HEK293 (cell line): ENCODE measurements at regions not wholly inside any gene's neighbourhood (a gene's known extent, or its start where the extent isn't known, plus 50 kb on each side); places are given as distances from the start of the nearest gene placed in this dataset.

Experiments
- CTCF ChIA-PET: fragments of 350-600 bp; formaldehyde crosslinking; extraction: SDS; loops from one replicate; lab custom pipeline; 2021; ENCODE audit warnings: antibody characterized with exemption; lab: Yijun Ruan, JAX
- POLR2A ChIA-PET: fragments of 300-600 bp; formaldehyde crosslinking; extraction: SDS; loops from one replicate; lab custom pipeline; 2020; ENCODE audit warnings: antibody characterized with exemption, inconsistent platforms; lab: Yijun Ruan, JAX
- H3K27ac ChIP-seq: fragments of 200-500 bp; sonication (Bioruptor generic); 2 replicates; pipeline ENCODE4 v1.5.1; 2014; ENCODE audit warnings: low read depth, low read length, control low read depth, inconsistent platforms; ENCODE audit errors: extremely low read depth
- H3K36me3 ChIP-seq, 2 experiments: fragments of 200-500 bp in 1 of 2; sonication (Bioruptor generic) in 1 of 2; 1 replicate in 1 of 2; 2 replicates in 1 of 2; pipeline ENCODE4 v1.5.1; 2014 to 2017; ENCODE audit warnings: inconsistent platforms in 2 of 2, low read length in 2 of 2; ENCODE audit not compliant: control insufficient read depth in 2 of 2, insufficient read depth in 1 of 2
- H3K4me1 ChIP-seq: fragments of 200-500 bp; sonication (Bioruptor generic); 2 replicates; pipeline ENCODE4 v1.5.1; 2014; ENCODE audit warnings: mild to moderate bottlenecking, low read length, inconsistent platforms; ENCODE audit not compliant: control insufficient read depth, insufficient read depth
- H3K4me3 ChIP-seq: 2 replicates; pipeline ENCODE4 v1.5.1; 2011; ENCODE audit warnings: low read depth, mild to moderate bottlenecking, control low read depth, low read length, moderate library complexity
- H3K9me3 ChIP-seq: fragments of 200-500 bp; sonication (Bioruptor generic); 2 replicates; pipeline ENCODE4 v1.5.1; 2014; ENCODE audit warnings: low read depth, low read length, inconsistent platforms; ENCODE audit not compliant: control insufficient read depth, insufficient read depth
- ATF2 ChIP-seq: fragments of 450-650 bp; formaldehyde crosslinking; IDR thresholded peaks from 2 replicates; pipeline ENCODE4 v1.5.1; 2016; ENCODE audit warnings: missing biosample characterization, missing genetic modification characterization, low read depth
- HOXC10 ChIP-seq: sonication (generic); formaldehyde crosslinking; IDR thresholded peaks from 2 replicates; pipeline ENCODE4 v1.8.1; 2023; ENCODE audit warnings: mild to moderate bottlenecking, missing genetic modification reagents
- PRDM2 ChIP-seq: fragments of 450-650 bp; formaldehyde crosslinking; IDR thresholded peaks from 2 replicates; pipeline ENCODE4 v1.5.1; 2016; ENCODE audit warnings: missing biosample characterization, missing genetic modification characterization, borderline replicate concordance
- SALL2 ChIP-seq: fragments of 450-650 bp; formaldehyde crosslinking; IDR thresholded peaks from 2 replicates; pipeline ENCODE4 v1.5.0; 2017; ENCODE audit warnings: missing biosample characterization, mild to moderate bottlenecking, missing genetic modification characterization, borderline replicate concordance
- TSHZ1 ChIP-seq: fragments of 450-650 bp; formaldehyde crosslinking; IDR thresholded peaks from 2 replicates; pipeline ENCODE4 v1.5.1; 2016; ENCODE audit warnings: missing biosample characterization, missing genetic modification characterization, borderline replicate concordance
- ZIC2 ChIP-seq: fragments of 450-650 bp; formaldehyde crosslinking; IDR thresholded peaks from 2 replicates; pipeline ENCODE4 v1.5.1; 2016; ENCODE audit warnings: missing biosample characterization, missing genetic modification characterization
- ZNF155 ChIP-seq: fragments of 450-650 bp; formaldehyde crosslinking; IDR thresholded peaks from 2 replicates; pipeline ENCODE4 v1.5.1; 2016; ENCODE audit warnings: missing biosample characterization, missing genetic modification characterization
- ZNF19 ChIP-seq: fragments of 450-650 bp; formaldehyde crosslinking; IDR thresholded peaks from 2 replicates; pipeline ENCODE4; 2016; ENCODE audit warnings: missing biosample characterization, missing genetic modification characterization, low read depth
- ZNF26 ChIP-seq: fragments of 450-650 bp; formaldehyde crosslinking; IDR thresholded peaks from 2 replicates; pipeline ENCODE4 v1.5.1; 2016; ENCODE audit warnings: missing biosample characterization, missing genetic modification characterization
- ZNF324 ChIP-seq: fragments of 450-650 bp; formaldehyde crosslinking; IDR thresholded peaks from 2 replicates; pipeline ENCODE4 v1.5.1; 2016; ENCODE audit warnings: missing biosample characterization, missing genetic modification characterization
- ZNF350 ChIP-seq: fragments of 450-650 bp; formaldehyde crosslinking; IDR thresholded peaks from 2 replicates; pipeline ENCODE4 v1.5.0; 2017; ENCODE audit warnings: missing biosample characterization, mild to moderate bottlenecking, missing genetic modification characterization
- ZNF416 ChIP-seq: fragments of 450-650 bp; formaldehyde crosslinking; IDR thresholded peaks from 2 replicates; pipeline ENCODE4 v1.5.1; 2016; ENCODE audit warnings: missing biosample characterization, missing genetic modification characterization
- ZNF548 ChIP-seq: fragments of 450-650 bp; formaldehyde crosslinking; IDR thresholded peaks from 2 replicates; pipeline ENCODE4 v1.5.1; 2016; ENCODE audit warnings: missing biosample characterization, missing genetic modification characterization
- ZNF580 ChIP-seq: fragments of 450-650 bp; formaldehyde crosslinking; IDR thresholded peaks from 2 replicates; pipeline ENCODE4 v1.5.1; 2016; ENCODE audit warnings: missing biosample characterization, missing genetic modification characterization
- ZNF596 ChIP-seq: fragments of 450-650 bp; IDR thresholded peaks from 2 replicates; pipeline ENCODE4 v1.5.0; 2018; ENCODE audit warnings: missing biosample characterization, mild to moderate bottlenecking, missing genetic modification characterization, moderate library complexity
- ZNF645 ChIP-seq: fragments of 450-650 bp; formaldehyde crosslinking; IDR thresholded peaks from 2 replicates; pipeline ENCODE4; 2016; ENCODE audit warnings: missing biosample characterization, missing genetic modification characterization
- ZNF707 ChIP-seq: fragments of 450-650 bp; formaldehyde crosslinking; IDR thresholded peaks from 2 replicates; pipeline ENCODE4 v1.5.1; 2016; ENCODE audit warnings: missing biosample characterization, missing genetic modification characterization
- ZSCAN18 ChIP-seq: fragments of 450-650 bp; formaldehyde crosslinking; IDR thresholded peaks from 2 replicates; pipeline ENCODE4 v1.5.1; 2016; ENCODE audit warnings: missing biosample characterization, missing genetic modification characterization
- ZSCAN23 ChIP-seq: fragments of 450-650 bp; formaldehyde crosslinking; IDR thresholded peaks from 2 replicates; pipeline ENCODE4 v1.5.1; 2016; ENCODE audit warnings: missing biosample characterization, missing genetic modification characterization
- ZXDB ChIP-seq: fragments of 450-650 bp; formaldehyde crosslinking; IDR thresholded peaks from 2 replicates; pipeline ENCODE4 v1.5.1; 2016; ENCODE audit warnings: missing biosample characterization, missing genetic modification characterization

- no peak overlapping the region for H3K4me3 ChIP-seq
- H3K9me3 ChIP-seq = no peaks in the 10 kb centered on the region
- ChIA-PET CTCF (interaction anchor here (0.6 kb wide), 1 partner anchor 30 kb away, joined by 3 read pairs; no protein-coding TSS in a partner anchor), POLR2A (no interaction called here)
- H3K27ac ChIP-seq = no peak overlapping the region
- no peaks in the 10 kb centered on the region for H3K36me3 ChIP-seq
- TF ChIP-seq ZSCAN18 (no peak), ZNF645 (tag by site-specific recombination) (no peak), ZSCAN23 (tag by site-specific recombination) (no peak), ZNF548 (tag by site-specific recombination) (no peak), ZNF416 (no peak)
- H3K4me1 ChIP-seq = no peaks in the 10 kb centered on the region
Observed at GRCh38 chr4:71081192-71081591, 87.7 kb downstream of the DCK start.

GRCh38 chr4:71093745-71094144 is 100.3 kb downstream of the DCK start:
- Histone ChIP-seq H3K4me3 (no peak overlapping the region), H3K36me3 (no peaks in the 10 kb centered on the region), H3K27ac (no peak overlapping the region), H3K4me1 (no peaks in the 10 kb centered on the region), H3K9me3 (no peaks in the 10 kb centered on the region)
- ChIA-PET POLR2A (no interaction called here), CTCF (no interaction called here)
- no peak for TF ChIP-seq ATF2
- no peak for TF ChIP-seq SALL2 (tag by site-specific recombination)
- TF ChIP-seq ZXDB (tag by site-specific recombination) = no peak
- TF ChIP-seq PRDM2 (tag by site-specific recombination) = no peak
- no peak for TF ChIP-seq TSHZ1 (tag by site-specific recombination)
- TF ChIP-seq ZNF707 (tag by site-specific recombination) = no peak
- TF ChIP-seq ZNF26 = no peak
- no peak for TF ChIP-seq HOXC10 (CRISPR knock-in tag)
- TF ChIP-seq ZNF596 (tag by site-specific recombination) = no peak
- TF ChIP-seq ZIC2 (tag by site-specific recombination) = no peak
- TF ChIP-seq ZNF19 (tag by site-specific recombination) = no peak
- no peak for TF ChIP-seq ZNF155 (tag by site-specific recombination)
- TF ChIP-seq ZNF350 = no peak
- TF ChIP-seq ZNF324 (tag by site-specific recombination) = no peak
- TF ChIP-seq ZNF580 (tag by site-specific recombination) = no peak
